ENCODE measurements at regions not wholly inside any gene's neighbourhood (a gene's known extent, or its start where the extent isn't known, plus 50 kb on each side); places are given as distances from the start of the nearest gene placed in this dataset.

DNA sequence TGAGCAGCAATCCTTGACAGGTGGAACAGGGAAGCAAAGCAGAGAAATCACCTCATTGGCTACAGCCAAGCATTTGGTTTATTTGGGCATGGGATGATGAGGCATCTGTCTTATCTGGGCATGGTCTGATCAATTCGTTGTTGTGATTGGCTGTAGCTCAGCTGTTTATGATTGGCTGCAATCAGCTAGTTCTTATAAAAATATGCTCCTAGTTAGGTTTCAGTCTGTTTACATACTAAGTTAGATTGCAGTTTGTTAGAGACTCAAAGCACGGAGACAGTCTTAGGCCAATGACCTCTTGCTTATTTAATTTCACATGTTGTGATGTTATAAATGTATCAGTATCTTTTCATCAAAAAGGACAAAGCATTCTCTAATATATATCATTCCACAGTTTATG lies 312.0 kb downstream of the PDGFC start:
- TF ChIP-seq, protein P1, sequence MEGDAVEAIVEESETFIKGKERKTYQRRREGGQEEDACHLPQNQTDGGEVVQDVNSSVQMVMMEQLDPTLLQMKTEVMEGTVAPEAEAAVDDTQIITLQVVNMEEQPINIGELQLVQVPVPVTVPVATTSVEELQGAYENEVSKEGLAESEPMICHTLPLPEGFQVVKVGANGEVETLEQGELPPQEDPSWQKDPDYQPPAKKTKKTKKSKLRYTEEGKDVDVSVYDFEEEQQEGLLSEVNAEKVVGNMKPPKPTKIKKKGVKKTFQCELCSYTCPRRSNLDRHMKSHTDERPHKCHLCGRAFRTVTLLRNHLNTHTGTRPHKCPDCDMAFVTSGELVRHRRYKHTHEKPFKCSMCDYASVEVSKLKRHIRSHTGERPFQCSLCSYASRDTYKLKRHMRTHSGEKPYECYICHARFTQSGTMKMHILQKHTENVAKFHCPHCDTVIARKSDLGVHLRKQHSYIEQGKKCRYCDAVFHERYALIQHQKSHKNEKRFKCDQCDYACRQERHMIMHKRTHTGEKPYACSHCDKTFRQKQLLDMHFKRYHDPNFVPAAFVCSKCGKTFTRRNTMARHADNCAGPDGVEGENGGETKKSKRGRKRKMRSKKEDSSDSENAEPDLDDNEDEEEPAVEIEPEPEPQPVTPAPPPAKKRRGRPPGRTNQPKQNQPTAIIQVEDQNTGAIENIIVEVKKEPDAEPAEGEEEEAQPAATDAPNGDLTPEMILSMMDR (conservative IDR thresholded peaks at IDR 0.05; ENCODE audit: low read depth in 2 of 2) = no peak
- TF ChIP-seq, protein P2, sequence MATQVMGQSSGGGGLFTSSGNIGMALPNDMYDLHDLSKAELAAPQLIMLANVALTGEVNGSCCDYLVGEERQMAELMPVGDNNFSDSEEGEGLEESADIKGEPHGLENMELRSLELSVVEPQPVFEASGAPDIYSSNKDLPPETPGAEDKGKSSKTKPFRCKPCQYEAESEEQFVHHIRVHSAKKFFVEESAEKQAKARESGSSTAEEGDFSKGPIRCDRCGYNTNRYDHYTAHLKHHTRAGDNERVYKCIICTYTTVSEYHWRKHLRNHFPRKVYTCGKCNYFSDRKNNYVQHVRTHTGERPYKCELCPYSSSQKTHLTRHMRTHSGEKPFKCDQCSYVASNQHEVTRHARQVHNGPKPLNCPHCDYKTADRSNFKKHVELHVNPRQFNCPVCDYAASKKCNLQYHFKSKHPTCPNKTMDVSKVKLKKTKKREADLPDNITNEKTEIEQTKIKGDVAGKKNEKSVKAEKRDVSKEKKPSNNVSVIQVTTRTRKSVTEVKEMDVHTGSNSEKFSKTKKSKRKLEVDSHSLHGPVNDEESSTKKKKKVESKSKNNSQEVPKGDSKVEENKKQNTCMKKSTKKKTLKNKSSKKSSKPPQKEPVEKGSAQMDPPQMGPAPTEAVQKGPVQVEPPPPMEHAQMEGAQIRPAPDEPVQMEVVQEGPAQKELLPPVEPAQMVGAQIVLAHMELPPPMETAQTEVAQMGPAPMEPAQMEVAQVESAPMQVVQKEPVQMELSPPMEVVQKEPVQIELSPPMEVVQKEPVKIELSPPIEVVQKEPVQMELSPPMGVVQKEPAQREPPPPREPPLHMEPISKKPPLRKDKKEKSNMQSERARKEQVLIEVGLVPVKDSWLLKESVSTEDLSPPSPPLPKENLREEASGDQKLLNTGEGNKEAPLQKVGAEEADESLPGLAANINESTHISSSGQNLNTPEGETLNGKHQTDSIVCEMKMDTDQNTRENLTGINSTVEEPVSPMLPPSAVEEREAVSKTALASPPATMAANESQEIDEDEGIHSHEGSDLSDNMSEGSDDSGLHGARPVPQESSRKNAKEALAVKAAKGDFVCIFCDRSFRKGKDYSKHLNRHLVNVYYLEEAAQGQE (IDR thresholded peaks at IDR 0.05; ENCODE audit: unreplicated experiment) = no peak
- TF ChIP-seq POLR2AphosphoS5 (IDR thresholded peaks at IDR 0.05; ENCODE audit: low read depth) (no peak), EZH2phosphoT487 (IDR thresholded peaks at IDR 0.05; ENCODE audit: unreplicated experiment) (no peak), JUNB (IDR thresholded peaks at IDR 0.05; ENCODE audit: unreplicated experiment) (no peak), NANOG (IDR thresholded peaks at IDR 0.05; ENCODE audit: borderline replicate concordance) (no peak), EZH2 (IDR thresholded peaks at IDR 0.05; ENCODE audit: low read depth, unreplicated experiment) (no peak), CREB1 (CRISPR knock-in tag; IDR thresholded peaks at IDR 0.05; ENCODE audit: low read depth) (no peak), ZNF331 (CRISPR knock-in tag; IDR thresholded peaks at IDR 0.05; ENCODE audit: low read depth) (no peak)
- TF ChIP-seq, protein P3, sequence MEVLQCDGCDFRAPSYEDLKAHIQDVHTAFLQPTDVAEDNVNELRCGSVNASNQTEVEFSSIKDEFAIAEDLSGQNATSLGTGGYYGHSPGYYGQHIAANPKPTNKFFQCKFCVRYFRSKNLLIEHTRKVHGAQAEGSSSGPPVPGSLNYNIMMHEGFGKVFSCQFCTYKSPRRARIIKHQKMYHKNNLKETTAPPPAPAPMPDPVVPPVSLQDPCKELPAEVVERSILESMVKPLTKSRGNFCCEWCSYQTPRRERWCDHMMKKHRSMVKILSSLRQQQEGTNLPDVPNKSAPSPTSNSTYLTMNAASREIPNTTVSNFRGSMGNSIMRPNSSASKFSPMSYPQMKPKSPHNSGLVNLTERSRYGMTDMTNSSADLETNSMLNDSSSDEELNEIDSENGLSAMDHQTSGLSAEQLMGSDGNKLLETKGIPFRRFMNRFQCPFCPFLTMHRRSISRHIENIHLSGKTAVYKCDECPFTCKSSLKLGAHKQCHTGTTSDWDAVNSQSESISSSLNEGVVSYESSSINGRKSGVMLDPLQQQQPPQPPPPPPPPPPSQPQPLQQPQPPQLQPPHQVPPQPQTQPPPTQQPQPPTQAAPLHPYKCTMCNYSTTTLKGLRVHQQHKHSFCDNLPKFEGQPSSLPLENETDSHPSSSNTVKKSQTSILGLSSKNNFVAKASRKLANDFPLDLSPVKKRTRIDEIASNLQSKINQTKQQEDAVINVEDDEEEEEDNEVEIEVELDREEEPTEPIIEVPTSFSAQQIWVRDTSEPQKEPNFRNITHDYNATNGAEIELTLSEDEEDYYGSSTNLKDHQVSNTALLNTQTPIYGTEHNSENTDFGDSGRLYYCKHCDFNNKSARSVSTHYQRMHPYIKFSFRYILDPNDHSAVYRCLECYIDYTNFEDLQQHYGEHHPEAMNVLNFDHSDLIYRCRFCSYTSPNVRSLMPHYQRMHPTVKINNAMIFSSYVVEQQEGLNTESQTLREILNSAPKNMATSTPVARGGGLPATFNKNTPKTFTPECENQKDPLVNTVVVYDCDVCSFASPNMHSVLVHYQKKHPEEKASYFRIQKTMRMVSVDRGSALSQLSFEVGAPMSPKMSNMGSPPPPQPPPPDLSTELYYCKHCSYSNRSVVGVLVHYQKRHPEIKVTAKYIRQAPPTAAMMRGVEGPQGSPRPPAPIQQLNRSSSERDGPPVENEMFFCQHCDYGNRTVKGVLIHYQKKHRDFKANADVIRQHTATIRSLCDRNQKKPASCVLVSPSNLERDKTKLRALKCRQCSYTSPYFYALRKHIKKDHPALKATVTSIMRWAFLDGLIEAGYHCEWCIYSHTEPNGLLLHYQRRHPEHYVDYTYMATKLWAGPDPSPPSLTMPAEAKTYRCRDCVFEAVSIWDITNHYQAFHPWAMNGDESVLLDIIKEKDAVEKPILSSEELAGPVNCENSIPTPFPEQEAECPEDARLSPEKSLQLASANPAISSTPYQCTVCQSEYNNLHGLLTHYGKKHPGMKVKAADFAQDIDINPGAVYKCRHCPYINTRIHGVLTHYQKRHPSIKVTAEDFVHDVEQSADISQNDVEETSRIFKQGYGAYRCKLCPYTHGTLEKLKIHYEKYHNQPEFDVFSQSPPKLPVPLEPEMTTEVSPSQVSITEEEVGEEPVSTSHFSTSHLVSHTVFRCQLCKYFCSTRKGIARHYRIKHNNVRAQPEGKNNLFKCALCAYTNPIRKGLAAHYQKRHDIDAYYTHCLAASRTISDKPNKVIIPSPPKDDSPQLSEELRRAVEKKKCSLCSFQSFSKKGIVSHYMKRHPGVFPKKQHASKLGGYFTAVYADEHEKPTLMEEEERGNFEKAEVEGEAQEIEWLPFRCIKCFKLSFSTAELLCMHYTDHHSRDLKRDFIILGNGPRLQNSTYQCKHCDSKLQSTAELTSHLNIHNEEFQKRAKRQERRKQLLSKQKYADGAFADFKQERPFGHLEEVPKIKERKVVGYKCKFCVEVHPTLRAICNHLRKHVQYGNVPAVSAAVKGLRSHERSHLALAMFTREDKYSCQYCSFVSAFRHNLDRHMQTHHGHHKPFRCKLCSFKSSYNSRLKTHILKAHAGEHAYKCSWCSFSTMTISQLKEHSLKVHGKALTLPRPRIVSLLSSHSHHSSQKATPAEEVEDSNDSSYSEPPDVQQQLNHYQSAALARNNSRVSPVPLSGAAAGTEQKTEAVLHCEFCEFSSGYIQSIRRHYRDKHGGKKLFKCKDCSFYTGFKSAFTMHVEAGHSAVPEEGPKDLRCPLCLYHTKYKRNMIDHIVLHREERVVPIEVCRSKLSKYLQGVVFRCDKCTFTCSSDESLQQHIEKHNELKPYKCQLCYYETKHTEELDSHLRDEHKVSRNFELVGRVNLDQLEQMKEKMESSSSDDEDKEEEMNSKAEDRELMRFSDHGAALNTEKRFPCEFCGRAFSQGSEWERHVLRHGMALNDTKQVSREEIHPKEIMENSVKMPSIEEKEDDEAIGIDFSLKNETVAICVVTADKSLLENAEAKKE (CRISPR knock-in tag; IDR thresholded peaks at IDR 0.05) = no peak

Measured in GM23338 (cell line).